NCI-H1436 treated with DMSO at 0.1 percent for 48 hours (cell line): ENCODE measurements at regions not wholly inside any gene's neighbourhood (a gene's known extent, or its start where the extent isn't known, plus 50 kb on each side); places are given as distances from the start of the nearest gene placed in this dataset.
"Not testable (repeated sequence)": the region's sequence is repeated elsewhere in the genome, so short reads cannot be mapped to it uniquely, and the experiment has no call there.

Experiments
- DNase-seq: peaks from one replicate; lab custom pipeline; 2025; lab: John Stamatoyannopoulos, UW

- no peak for DNase-seq
Observed at GRCh38 chr12:125503128-125503527, 437.9 kb downstream of the AACS start.

GRCh38 chr12:125509195-125509594 lies 444.0 kb downstream of the AACS start:
- DNase-seq, result no peak

- no peak for DNase-seq
Observed at GRCh38 chr12:125512541-125513298, 447.5 kb downstream of the AACS start.

- DNase-seq, result no peak
Observed at GRCh38 chr12:125515887-125516286, 450.7 kb downstream of the AACS start.

- no peak for DNase-seq
Observed at GRCh38 chr12:125518074-125518473, 452.8 kb downstream of the AACS start.

GRCh38 chr12:125519026-125519651 lies 453.9 kb downstream of the AACS start:
- DNase-seq, result no peak

GRCh38 chr12:125525879-125526278 lies 460.6 kb downstream of the AACS start:
- no peak for DNase-seq

GRCh38 chr12:125528281-125528680 lies 463.0 kb downstream of the AACS start:
- DNase-seq, result no peak

GRCh38 chr12:125530201-125530600 lies 465.0 kb downstream of the AACS start:
- DNase-seq, result no peak

- no peak for DNase-seq
Observed at GRCh38 chr12:125530876-125531275, 465.6 kb downstream of the AACS start.

GRCh38 chr12:125531574-125531973 lies 466.3 kb downstream of the AACS start:
- DNase-seq, result no peak

- no peak for DNase-seq
Observed at GRCh38 chr12:125533434-125534029, 468.3 kb downstream of the AACS start.

- no peak for DNase-seq
Observed at GRCh38 chr12:125538401-125539199, 473.4 kb downstream of the AACS start.

GRCh38 chr12:125540580-125541204 lies 475.5 kb downstream of the AACS start:
- DNase-seq, result no peak

GRCh38 chr12:125544960-125545359 lies 479.7 kb downstream of the AACS start:
- DNase-seq, result no peak

GRCh38 chr12:125549171-125549570 lies 483.9 kb downstream of the AACS start:
- no peak for DNase-seq

- no peak for DNase-seq
Observed at GRCh38 chr12:125549836-125550235, 484.6 kb downstream of the AACS start.

GRCh38 chr12:125552295-125552694 lies 487.1 kb downstream of the AACS start:
- no peak for DNase-seq

- not testable (repeated sequence) for DNase-seq
Observed at GRCh38 chr12:125561008-125561407, 495.8 kb downstream of the AACS start.

- no peak for DNase-seq
Observed at GRCh38 chr12:125564753-125565152, 499.5 kb downstream of the AACS start.

GRCh38 chr12:125567581-125567980 lies 502.3 kb downstream of the AACS start:
- no peak for DNase-seq

GRCh38 chr12:125568306-125568705 lies 503.1 kb downstream of the AACS start:
- no peak for DNase-seq
